HepG2 (cell line): ENCODE measurements at regions not wholly inside any gene's neighbourhood (a gene's known extent, or its start where the extent isn't known, plus 50 kb on each side); places are given as distances from the start of the nearest gene placed in this dataset.

Experiments
- ATAC-seq: fragments of 200-7000 bp; cut with Tn5 transposase; 3 replicates; pipeline ENCODE4 v1.9.1; 2020; ENCODE audit warnings: mild to moderate bottlenecking, moderate library complexity
- BruUV-seq: library from RNA; stranded (reverse); fragments of 400-500 nt; replicated peaks from 2 replicates; lab custom pipeline; 2021; lab: Mats Ljungman, UMichigan
- CTCF ChIA-PET: fragments of 300-600 bp; formaldehyde crosslinking; extraction: SDS; loops from one replicate; lab custom pipeline; 2021; ENCODE audit warnings: low total read pairs, inconsistent platforms, low intra/inter-chr PET ratio; lab: Yijun Ruan, JAX
- POLR2A ChIA-PET: fragments of 350-600 bp; sonication (Branson Sonifier 250); formaldehyde crosslinking; loops from one replicate; lab custom pipeline; 2020; ENCODE audit warnings: antibody characterized with exemption, inconsistent platforms; lab: Yijun Ruan, JAX
- DNase-seq: peaks from one replicate; pipeline ENCODE4 v3.0.0-alpha.2; 2015; ENCODE audit warnings: low spot score
- FAIRE-seq: peaks from 3 replicates; lab custom pipeline; 2011; peaks lifted over from hg19 to GRCh38; lab: Jason Lieb, UNC
- H2AFZ ChIP-seq: one replicate; pipeline ENCODE4 v1.6.1; 2011; ENCODE audit warnings: low read length, inconsistent platforms
- H3K27ac ChIP-seq: fragments of 300-600 bp; 3 replicates; pipeline ENCODE4 v1.8.0; 2011; ENCODE audit warnings: mixed run types, mild to moderate bottlenecking, mixed read lengths, low read length, inconsistent platforms; ENCODE audit not compliant: insufficient read depth; ENCODE audit errors: extremely low read length
- H3K27me3 ChIP-seq, 2 experiments: fragments of 200-600 bp in 1 of 2; 2 replicates in 1 of 2; 3 replicates in 1 of 2; pipeline versions ENCODE4 v1.6.0 to v1.8.0; 2011; ENCODE audit warnings: low read length in 2 of 2, mild to moderate bottlenecking in 2 of 2, moderate library complexity in 2 of 2, inconsistent platforms in 1 of 2; ENCODE audit not compliant: insufficient read depth in 2 of 2, control insufficient read depth in 1 of 2
- H3K36me3 ChIP-seq, 2 experiments: fragments of 200-600 bp in 1 of 2; replicated peaks in 1 of 2; 2 replicates in 1 of 2; 3 replicates in 1 of 2; pipeline versions ENCODE4 v1.5.1 to v1.8.0; 2011; ENCODE audit warnings: low read length in 2 of 2, inconsistent platforms in 1 of 2; ENCODE audit not compliant: insufficient read depth in 2 of 2, control insufficient read depth in 1 of 2
- H3K4me1 ChIP-seq: 2 replicates; pipeline ENCODE4 v1.5.1; 2012; ENCODE audit warnings: low read length, inconsistent platforms; ENCODE audit not compliant: insufficient read depth
- H3K4me2 ChIP-seq: 2 replicates; pipeline ENCODE4 v1.6.0; 2011; ENCODE audit warnings: low read depth, low read length, inconsistent platforms
- H3K4me3 ChIP-seq, 3 experiments: fragments of 200-600 bp in 1 of 3; sonication (generic), shearing (Covaris generic) in 1 of 3; replicated peaks in 1 of 3; 2 replicates each; pipeline ENCODE4 v1.5.1; 2011 to 2016; ENCODE audit warnings: low read length in 3 of 3, inconsistent platforms in 2 of 3, low read depth in 2 of 3, mild to moderate bottlenecking in 2 of 3, control low read depth in 1 of 3, mixed read lengths in 1 of 3; ENCODE audit not compliant: insufficient read depth in 1 of 3
- H3K79me2 ChIP-seq: one replicate; pipeline ENCODE4 v1.6.1; 2011; ENCODE audit warnings: low read length, inconsistent platforms; ENCODE audit not compliant: insufficient read depth
- H3K9ac ChIP-seq: 2 replicates; pipeline ENCODE4 v1.6.0; 2011; ENCODE audit warnings: mild to moderate bottlenecking, low read depth, low read length, inconsistent platforms; ENCODE audit not compliant: insufficient read depth
- H3K9me3 ChIP-seq: 2 replicates; pipeline ENCODE4 v1.5.1; 2012; ENCODE audit warnings: mild to moderate bottlenecking, low read length
- H4K20me1 ChIP-seq: 2 replicates; pipeline ENCODE4 v1.6.0; 2011; ENCODE audit warnings: inconsistent platforms, mild to moderate bottlenecking, low read length, moderate library complexity; ENCODE audit not compliant: insufficient read depth
- BRCA1 ChIP-seq: sonication (generic); formaldehyde crosslinking; IDR thresholded peaks from 2 replicates; pipeline ENCODE4 v1.4.0; 2020; ENCODE audit warnings: missing genetic modification reagents
- EZH2 ChIP-seq: conservative IDR thresholded peaks from 2 replicates; pipeline ENCODE4 v1.6.1; 2012; ENCODE audit warnings: mild to moderate bottlenecking, low read depth, low read length, moderate library complexity
- FOXM1 ChIP-seq: sonication (generic); formaldehyde crosslinking; IDR thresholded peaks from 2 replicates; pipeline ENCODE4 v1.5.0; 2020; ENCODE audit warnings: missing genetic modification reagents
- GPN1 ChIP-seq: sonication (generic); formaldehyde crosslinking; IDR thresholded peaks from 2 replicates; pipeline ENCODE4 v1.5.1; 2020; ENCODE audit warnings: missing genetic modification reagents, borderline replicate concordance
- HINFP ChIP-seq: sonication (generic); formaldehyde crosslinking; IDR thresholded peaks from 2 replicates; pipeline ENCODE4 v1.4.0; 2020; ENCODE audit warnings: low read depth, mild to moderate bottlenecking, missing genetic modification reagents
- HNRNPK ChIP-seq: fragments of 200-400 bp; formaldehyde crosslinking; IDR thresholded peaks from 2 replicates; pipeline ENCODE4 v1.6.1; 2018; ENCODE audit warnings: low read length, low read depth, moderate library complexity, mild to moderate bottlenecking; ENCODE audit not compliant: poor library complexity, severe bottlenecking
- MTF2 ChIP-seq: sonication (generic); formaldehyde crosslinking; IDR thresholded peaks from 2 replicates; pipeline ENCODE4 v1.5.0; 2020; ENCODE audit warnings: missing genetic modification reagents, borderline replicate concordance
- NFATC3 ChIP-seq: sonication (generic); formaldehyde crosslinking; IDR thresholded peaks from 2 replicates; pipeline ENCODE4 v1.5.1; 2020; ENCODE audit warnings: mild to moderate bottlenecking, missing genetic modification reagents
- NR3C1 ChIP-seq: sonication (generic); formaldehyde crosslinking; IDR thresholded peaks from 2 replicates; pipeline ENCODE4 v1.4.0; 2020; ENCODE audit warnings: missing genetic modification reagents
- RORA ChIP-seq: sonication (generic); formaldehyde crosslinking; IDR thresholded peaks from 2 replicates; pipeline ENCODE4 v1.5.0; 2020; ENCODE audit warnings: mild to moderate bottlenecking, missing genetic modification reagents, moderate library complexity
- TGIF2 ChIP-seq: IDR thresholded peaks from 2 replicates; pipeline ENCODE4 v1.6.1; 2016; ENCODE audit warnings: control low read depth, missing compliant biosample characterization
- ZFP1 ChIP-seq: IDR thresholded peaks from 2 replicates; pipeline ENCODE4 v1.6.1; 2016
- ZNF260 ChIP-seq: sonication (generic); formaldehyde crosslinking; IDR thresholded peaks from 2 replicates; pipeline ENCODE4 v1.4.0; 2020; ENCODE audit warnings: missing genetic modification reagents, low read depth, mild to moderate bottlenecking, borderline replicate concordance
- ZNF343 ChIP-seq: sonication (generic); formaldehyde crosslinking; IDR thresholded peaks from 2 replicates; pipeline ENCODE4 v1.4.0; 2020; ENCODE audit warnings: mild to moderate bottlenecking, missing genetic modification reagents
- ZNF430 ChIP-seq: sonication (generic); formaldehyde crosslinking; IDR thresholded peaks from 2 replicates; pipeline ENCODE4 v1.9.0; 2021; ENCODE audit warnings: mild to moderate bottlenecking, missing genetic modification reagents
- ZNF446 ChIP-seq: sonication (generic); formaldehyde crosslinking; IDR thresholded peaks from 2 replicates; pipeline ENCODE4 v1.5.0; 2020; ENCODE audit warnings: mild to moderate bottlenecking, missing genetic modification reagents
- ZNF510 ChIP-seq: sonication (generic); formaldehyde crosslinking; IDR thresholded peaks from 2 replicates; pipeline ENCODE4 v1.4.0; 2020; ENCODE audit warnings: low read depth, mild to moderate bottlenecking, missing genetic modification reagents
- WGBS: methylation state at CpG from one replicate; pipeline ENCODE4 v1.1.6; 2017; ENCODE audit warnings: low lambda C conversion rate; 5-methylcytosine and 5-hydroxymethylcytosine counted together
- in situ Hi-C: cut with HindIII; loops from 2 replicates; pipeline ENCODE4 v1.10.0; 2017; ENCODE audit warnings: low pct_unique_long_range_greater_than_20kb; ENCODE audit not compliant: extremely low pct_ligation_motif_present
- intact Hi-C: fragments of 100-400 bp; cut with micrococcal nuclease; formaldehyde crosslinking; loops from one replicate; pipeline ENCODE4 v1.10.0; 2022; ENCODE audit not compliant: unreplicated experiment
- TF ChIP-seq, protein P1 (sequence below): sonication (generic); formaldehyde crosslinking; IDR thresholded peaks from 2 replicates; pipeline ENCODE4 v1.4.0; 2020; ENCODE audit warnings: missing genetic modification reagents

DNA sequence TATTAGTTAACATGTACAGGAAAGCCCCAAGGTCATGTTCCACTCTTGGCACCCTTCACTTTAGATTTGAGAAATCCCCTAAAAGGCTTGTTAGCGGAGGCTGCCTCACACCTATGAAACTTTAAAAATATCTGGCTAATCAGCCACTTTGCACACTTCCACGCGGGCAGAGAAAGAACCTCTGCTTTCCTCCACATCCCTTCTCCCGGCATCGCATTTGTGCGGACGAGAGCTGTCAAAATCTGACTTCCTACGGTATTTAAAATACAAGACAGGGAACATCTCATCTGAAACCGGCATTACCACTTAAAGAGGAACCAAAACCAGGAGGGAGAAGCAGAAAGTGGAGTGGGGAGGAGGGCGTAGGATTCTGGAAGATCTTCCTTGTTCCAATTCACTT is 422.3 kb downstream of the TMEM114 start:
- Histone ChIP-seq H3K27me3 (0 out of 5 replicates have a peak, but pooled peaks cover 0 to 15% of the 10 kb centered on the region in 2 experiments), H3K9ac (no peak overlapping the region), H3K4me1 (no peaks in the 10 kb centered on the region), H2AFZ (no peak overlapping the region), H4K20me1 (no peaks in the 10 kb centered on the region), H3K4me2 (no peak overlapping the region), H3K36me3 (no peaks in the 10 kb centered on the region), H3K27ac (no peak overlapping the region), H3K9me3 (no peaks in the 10 kb centered on the region), H3K4me3 (no peak overlapping the region), H3K79me2 (no peaks in the 10 kb centered on the region)
- FAIRE-seq (no peak), ATAC-seq (no peak), DNase-seq (no peak)
- in situ Hi-C loops (no loop called here), intact Hi-C loops (no loop called here)
- POLR2A ChIA-PET, result no interaction called here
- TF ChIP-seq FOXM1 (CRISPR knock-in tag) (no peak), ZNF343 (no peak), ZFP1 (CRISPR knock-in tag) (no peak), BRCA1 (CRISPR knock-in tag) (no peak), ZNF510 (CRISPR knock-in tag) (no peak), TGIF2 (CRISPR knock-in tag) (no peak), ZNF260 (no peak)
- TF ChIP-seq, protein P1, sequence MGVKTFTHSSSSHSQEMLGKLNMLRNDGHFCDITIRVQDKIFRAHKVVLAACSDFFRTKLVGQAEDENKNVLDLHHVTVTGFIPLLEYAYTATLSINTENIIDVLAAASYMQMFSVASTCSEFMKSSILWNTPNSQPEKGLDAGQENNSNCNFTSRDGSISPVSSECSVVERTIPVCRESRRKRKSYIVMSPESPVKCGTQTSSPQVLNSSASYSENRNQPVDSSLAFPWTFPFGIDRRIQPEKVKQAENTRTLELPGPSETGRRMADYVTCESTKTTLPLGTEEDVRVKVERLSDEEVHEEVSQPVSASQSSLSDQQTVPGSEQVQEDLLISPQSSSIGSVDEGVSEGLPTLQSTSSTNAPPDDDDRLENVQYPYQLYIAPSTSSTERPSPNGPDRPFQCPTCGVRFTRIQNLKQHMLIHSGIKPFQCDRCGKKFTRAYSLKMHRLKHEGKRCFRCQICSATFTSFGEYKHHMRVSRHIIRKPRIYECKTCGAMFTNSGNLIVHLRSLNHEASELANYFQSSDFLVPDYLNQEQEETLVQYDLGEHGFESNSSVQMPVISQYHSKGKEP (CRISPR knock-in tag), result no peak
- CTCF ChIA-PET, result no interaction called here
- WGBS, result 30% methylated on average over 10 of the region's 10 CpGs
- BruUV-seq, result no TSS peak

DNA sequence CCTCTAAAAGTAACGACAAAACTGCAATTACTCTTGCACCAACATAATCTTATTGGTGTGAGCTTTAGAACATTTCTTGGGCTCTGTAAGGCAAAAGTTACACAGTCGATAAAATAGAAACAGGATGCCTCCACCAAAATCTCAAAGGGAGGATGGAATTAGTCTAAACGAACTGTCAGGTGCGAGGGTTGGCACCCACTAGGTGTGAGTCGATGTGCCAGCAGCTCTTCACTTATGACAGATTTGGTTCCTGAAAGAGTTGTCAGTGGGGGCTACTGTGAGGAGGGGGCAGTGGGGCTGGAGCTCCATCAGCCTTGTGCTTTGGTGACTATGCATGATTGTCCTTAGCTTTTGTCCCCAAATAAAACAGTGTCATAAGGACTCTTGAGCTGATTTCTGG is 422.9 kb downstream of the TMEM114 start:
- no peak overlapping the region for H2AFZ ChIP-seq
- H3K4me2 ChIP-seq, result no peak overlapping the region
- no peaks in the 10 kb centered on the region for H3K79me2 ChIP-seq
- in situ Hi-C loops (no loop called here), intact Hi-C loops (no loop called here)
- no peak for TF ChIP-seq NFATC3
- TF ChIP-seq EZH2, result no peak
- TF ChIP-seq HNRNPK, result no peak
- TF ChIP-seq ZNF446 (CRISPR knock-in tag), result no peak
- no peak for TF ChIP-seq RORA (CRISPR knock-in tag)
- TF ChIP-seq HINFP (CRISPR knock-in tag), result no peak
- TF ChIP-seq ZNF430 (CRISPR knock-in tag), result no peak
- TF ChIP-seq NR3C1, result no peak
- TF ChIP-seq GPN1 (CRISPR knock-in tag), result no peak
- no peak for TF ChIP-seq MTF2 (CRISPR knock-in tag)
- 0 out of 5 replicates have a peak, but pooled peaks cover 0 to 15% of the 10 kb centered on the region in 2 experiments for H3K27me3 ChIP-seq
- no peak for ATAC-seq
- no peak overlapping the region for H3K4me3 ChIP-seq
- H3K9ac ChIP-seq, result no peak overlapping the region
- no peaks in the 10 kb centered on the region for H3K4me1 ChIP-seq
- no peaks in the 10 kb centered on the region for H3K9me3 ChIP-seq
- no peak overlapping the region for H3K27ac ChIP-seq
- ChIA-PET CTCF (no interaction called here), POLR2A (no interaction called here)
- 3% methylated on average over 5 of the region's 5 CpGs for WGBS
- no TSS peak for BruUV-seq
- H4K20me1 ChIP-seq, result no peaks in the 10 kb centered on the region
- H3K36me3 ChIP-seq, result no peaks in the 10 kb centered on the region
- DNase-seq, result no peak
- no peak for FAIRE-seq
